ENCODE measurements at regions not wholly inside any gene's neighbourhood (a gene's known extent, or its start where the extent isn't known, plus 50 kb on each side); places are given as distances from the start of the nearest gene placed in this dataset.

DNA sequence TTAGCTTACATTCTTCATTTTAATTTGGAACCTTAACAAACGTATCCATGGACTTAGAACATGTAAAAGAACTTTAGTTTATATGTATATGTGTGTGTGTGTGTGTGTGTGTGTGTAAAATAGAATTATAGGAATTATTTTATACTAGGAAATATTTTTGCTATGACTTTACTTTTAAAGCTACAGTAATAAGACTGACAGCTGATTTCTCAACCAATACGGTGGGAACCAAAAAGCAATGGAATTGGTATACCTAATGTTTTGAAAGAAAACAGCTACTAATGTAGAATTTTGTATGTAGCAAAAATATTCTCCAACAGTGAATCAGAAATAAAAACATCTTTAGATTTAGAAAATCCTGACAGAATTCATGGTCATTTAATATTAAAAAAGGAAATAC is 146.5 kb upstream of the ARL4C start:
- H3K4me3 ChIP-seq (ENCODE audit: low read depth, low read length) = no peak overlapping the region

DNA sequence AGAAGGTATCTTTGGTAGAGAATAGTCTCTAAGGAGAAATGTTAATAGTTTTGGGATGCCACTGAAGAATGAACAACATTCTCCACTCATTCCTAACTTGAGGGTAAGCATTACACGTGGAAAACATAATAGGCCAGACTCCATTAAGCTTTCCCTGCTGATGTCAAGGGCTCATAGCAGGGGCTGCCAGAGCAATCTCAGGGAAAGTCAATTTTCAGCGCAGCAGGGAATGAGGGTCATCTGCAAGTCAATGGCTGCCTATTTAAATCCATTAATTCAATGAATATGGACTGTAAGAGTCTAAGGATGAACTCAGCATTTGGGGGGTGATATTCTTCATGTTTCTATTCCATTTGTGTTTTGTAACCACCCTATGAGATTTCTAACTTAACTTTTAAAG is 144.2 kb upstream of the ARL4C start:
- no peak for DNase-seq (ENCODE audit: low read depth)
- no peak overlapping the region for H3K4me3 ChIP-seq (ENCODE audit: low read depth, low read length)
- TF ChIP-seq, protein P1, sequence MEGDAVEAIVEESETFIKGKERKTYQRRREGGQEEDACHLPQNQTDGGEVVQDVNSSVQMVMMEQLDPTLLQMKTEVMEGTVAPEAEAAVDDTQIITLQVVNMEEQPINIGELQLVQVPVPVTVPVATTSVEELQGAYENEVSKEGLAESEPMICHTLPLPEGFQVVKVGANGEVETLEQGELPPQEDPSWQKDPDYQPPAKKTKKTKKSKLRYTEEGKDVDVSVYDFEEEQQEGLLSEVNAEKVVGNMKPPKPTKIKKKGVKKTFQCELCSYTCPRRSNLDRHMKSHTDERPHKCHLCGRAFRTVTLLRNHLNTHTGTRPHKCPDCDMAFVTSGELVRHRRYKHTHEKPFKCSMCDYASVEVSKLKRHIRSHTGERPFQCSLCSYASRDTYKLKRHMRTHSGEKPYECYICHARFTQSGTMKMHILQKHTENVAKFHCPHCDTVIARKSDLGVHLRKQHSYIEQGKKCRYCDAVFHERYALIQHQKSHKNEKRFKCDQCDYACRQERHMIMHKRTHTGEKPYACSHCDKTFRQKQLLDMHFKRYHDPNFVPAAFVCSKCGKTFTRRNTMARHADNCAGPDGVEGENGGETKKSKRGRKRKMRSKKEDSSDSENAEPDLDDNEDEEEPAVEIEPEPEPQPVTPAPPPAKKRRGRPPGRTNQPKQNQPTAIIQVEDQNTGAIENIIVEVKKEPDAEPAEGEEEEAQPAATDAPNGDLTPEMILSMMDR (IDR thresholded peaks at IDR 0.05; ENCODE audit: insufficient read depth, low read depth, low read length, missing control alignments) = no peak

More for the DNA sequence above, 146.5 kb upstream of the ARL4C start:
- DNase-seq (ENCODE audit: low read depth) = no peak
- TF ChIP-seq, protein P1 (IDR thresholded peaks at IDR 0.05; ENCODE audit: insufficient read depth, low read depth, low read length, missing control alignments) = no peak

DNA sequence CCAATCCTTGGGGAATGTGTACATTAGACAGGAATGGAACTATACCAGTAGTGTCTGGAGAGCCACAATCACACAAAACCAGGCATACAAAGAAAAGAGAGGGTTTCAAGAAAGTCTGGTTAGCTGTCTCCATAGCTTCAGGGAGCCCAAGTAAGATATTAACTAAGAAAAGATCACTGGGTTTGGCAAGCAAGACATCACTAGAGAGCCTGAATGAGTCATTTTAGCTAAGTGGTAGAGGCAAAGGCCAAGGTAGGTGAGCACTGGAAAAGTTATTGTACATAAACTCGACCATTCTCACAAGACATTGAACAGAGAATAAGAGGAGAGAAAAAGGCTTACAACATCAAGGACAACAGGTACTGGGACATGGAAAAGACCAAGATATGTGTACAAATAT is 143.8 kb upstream of the ARL4C start:
- no peak overlapping the region for H3K4me3 ChIP-seq (ENCODE audit: low read depth, low read length)
- no peak for DNase-seq (ENCODE audit: low read depth)
- TF ChIP-seq, protein P1 (IDR thresholded peaks at IDR 0.05; ENCODE audit: insufficient read depth, low read depth, low read length, missing control alignments) = no peak

DNA sequence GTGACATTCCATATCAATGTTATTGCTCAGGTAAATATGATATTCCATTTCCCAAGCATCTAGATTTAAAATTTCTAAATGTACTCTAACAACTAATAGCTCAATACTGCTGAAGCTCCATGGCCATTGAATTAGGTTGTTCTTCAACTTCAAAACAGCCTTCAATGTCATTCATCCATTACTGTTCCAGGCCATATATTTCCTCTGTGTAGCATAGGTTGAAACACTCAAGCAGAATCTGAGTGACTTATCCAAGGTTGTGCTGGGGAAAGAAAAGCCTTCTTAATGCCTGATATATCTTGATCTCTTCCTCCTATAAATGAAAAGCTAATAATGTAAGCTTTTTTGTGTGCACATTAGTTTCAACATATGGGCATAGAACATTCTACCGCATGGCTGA is 142.1 kb upstream of the ARL4C start:
- H3K4me3 ChIP-seq (ENCODE audit: low read depth, low read length) = no peak overlapping the region
- DNase-seq (ENCODE audit: low read depth) = no peak
- TF ChIP-seq, protein P1 (IDR thresholded peaks at IDR 0.05; ENCODE audit: insufficient read depth, low read depth, low read length, missing control alignments) = no peak

DNA sequence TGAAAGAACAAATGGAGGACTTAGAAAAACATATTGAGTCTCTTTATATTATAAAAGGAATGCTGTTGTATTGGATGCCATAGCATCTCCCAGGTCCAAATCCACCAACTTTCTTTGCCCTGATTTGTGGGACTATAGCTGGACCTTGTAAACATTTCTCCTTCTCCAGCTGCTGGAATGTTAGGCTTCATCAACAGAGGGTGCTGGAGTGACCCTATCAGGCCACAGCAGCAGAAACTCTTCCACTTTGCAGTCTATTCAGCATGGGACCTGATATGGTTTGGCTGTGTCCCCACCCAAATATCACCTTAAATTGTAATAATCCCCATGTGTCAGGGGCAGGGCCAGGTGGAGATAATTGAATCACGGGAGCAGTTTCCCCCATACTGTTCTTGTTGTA is 138.4 kb upstream of the ARL4C start:
- TF ChIP-seq, protein P1 (IDR thresholded peaks at IDR 0.05; ENCODE audit: insufficient read depth, low read depth, low read length, missing control alignments) = no peak
- DNase-seq (ENCODE audit: low read depth) = no peak
- H3K4me3 ChIP-seq (ENCODE audit: low read depth, low read length) = no peak overlapping the region

DNA sequence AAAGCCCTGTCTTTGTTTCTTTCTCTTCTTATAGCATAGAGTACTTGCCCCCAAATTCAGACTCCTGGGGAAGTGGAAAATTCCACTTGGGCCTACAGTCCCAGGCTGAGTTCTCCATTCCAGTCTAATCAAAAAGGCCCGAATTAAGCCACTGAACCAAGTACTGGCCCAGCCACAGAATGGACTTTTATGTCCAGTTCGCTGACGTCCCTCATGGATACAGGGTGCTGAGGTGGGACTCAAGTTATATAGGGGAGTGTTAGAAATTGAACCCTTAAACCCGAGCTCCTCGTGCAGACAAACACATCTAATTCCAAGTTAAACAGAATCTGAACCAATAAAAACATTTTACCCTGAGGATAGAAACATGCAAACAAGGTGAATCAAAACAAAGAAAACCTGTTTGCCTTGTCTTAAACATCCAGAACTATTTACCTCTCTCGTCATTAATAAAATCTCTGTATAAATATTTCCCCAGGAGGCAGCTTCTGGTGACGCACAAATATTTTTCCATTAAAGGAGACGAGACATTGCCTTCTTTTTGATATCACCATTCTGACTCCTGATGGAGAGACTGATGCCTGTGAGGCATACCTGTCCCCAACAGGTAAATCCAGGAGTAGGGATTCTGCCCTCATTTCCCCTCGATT is 136.8 kb upstream of the ARL4C start:
- no peak overlapping the region for H3K4me3 ChIP-seq (ENCODE audit: low read depth, low read length)
- DNase-seq (ENCODE audit: low read depth) = no peak
- TF ChIP-seq, protein P1 (IDR thresholded peaks at IDR 0.05; ENCODE audit: insufficient read depth, low read depth, low read length, missing control alignments) = no peak
